SK-N-SH (cell line): ENCODE measurements at regions not wholly inside any gene's neighbourhood (a gene's known extent, or its start where the extent isn't known, plus 50 kb on each side); places are given as distances from the start of the nearest gene placed in this dataset.
"Not testable (repeated sequence)": the region's sequence is repeated elsewhere in the genome, so short reads cannot be mapped to it uniquely, and the experiment has no call there.

ENCODE experiments used
- RCOR1 ChIP-seq: fragments of 150-350 bp; IDR thresholded peaks from 2 replicates; pipeline ENCODE4 v1.6.1; 2017; ENCODE audit warnings: antibody characterized with exemption, low read length
- RXRA ChIP-seq: IDR thresholded peaks from 2 replicates; pipeline ENCODE4 v1.4.0; 2012; ENCODE audit warnings: low read depth, mild to moderate bottlenecking, borderline replicate concordance
- TAF1 ChIP-seq: IDR thresholded peaks from 2 replicates; pipeline ENCODE4 v1.6.1; 2012; ENCODE audit warnings: low read depth, mild to moderate bottlenecking, low read length, moderate library complexity, borderline replicate concordance
- TEAD4 ChIP-seq: IDR thresholded peaks from 2 replicates; pipeline ENCODE4 v1.4.0; 2012; ENCODE audit warnings: mild to moderate bottlenecking, borderline replicate concordance; ENCODE audit not compliant: insufficient read depth
- TF ChIP-seq, protein P1 (sequence below): fragments of 200-600 bp; sonication (generic); IDR thresholded peaks from 2 replicates; pipeline ENCODE4 v1.6.1; 2017; ENCODE audit warnings: antibody characterized with exemption, mild to moderate bottlenecking, moderate library complexity

DNA sequence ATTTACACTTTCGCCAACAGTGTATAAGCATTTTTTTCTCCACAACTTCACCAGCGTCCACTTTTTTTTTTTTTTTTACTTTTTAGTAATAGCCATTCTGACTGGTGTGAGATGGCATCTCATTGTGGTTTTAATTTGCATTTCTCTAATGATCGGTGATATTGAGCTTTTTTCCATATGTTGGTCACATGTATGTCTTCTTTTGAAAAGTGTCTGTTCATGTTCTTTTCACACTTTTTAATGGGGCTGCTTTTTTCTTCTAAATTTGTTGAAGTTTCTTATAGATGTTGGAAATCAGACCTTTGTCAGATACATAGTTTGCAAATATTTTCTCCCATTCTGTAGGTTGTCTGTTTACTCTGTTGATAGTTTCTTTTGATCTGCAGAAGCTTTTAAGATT is 177.2 kb downstream of the SOD2 start:
- TF ChIP-seq RCOR1, TAF1, TEAD4, RXRA: not testable (repeated sequence)
- TF ChIP-seq, protein P1, sequence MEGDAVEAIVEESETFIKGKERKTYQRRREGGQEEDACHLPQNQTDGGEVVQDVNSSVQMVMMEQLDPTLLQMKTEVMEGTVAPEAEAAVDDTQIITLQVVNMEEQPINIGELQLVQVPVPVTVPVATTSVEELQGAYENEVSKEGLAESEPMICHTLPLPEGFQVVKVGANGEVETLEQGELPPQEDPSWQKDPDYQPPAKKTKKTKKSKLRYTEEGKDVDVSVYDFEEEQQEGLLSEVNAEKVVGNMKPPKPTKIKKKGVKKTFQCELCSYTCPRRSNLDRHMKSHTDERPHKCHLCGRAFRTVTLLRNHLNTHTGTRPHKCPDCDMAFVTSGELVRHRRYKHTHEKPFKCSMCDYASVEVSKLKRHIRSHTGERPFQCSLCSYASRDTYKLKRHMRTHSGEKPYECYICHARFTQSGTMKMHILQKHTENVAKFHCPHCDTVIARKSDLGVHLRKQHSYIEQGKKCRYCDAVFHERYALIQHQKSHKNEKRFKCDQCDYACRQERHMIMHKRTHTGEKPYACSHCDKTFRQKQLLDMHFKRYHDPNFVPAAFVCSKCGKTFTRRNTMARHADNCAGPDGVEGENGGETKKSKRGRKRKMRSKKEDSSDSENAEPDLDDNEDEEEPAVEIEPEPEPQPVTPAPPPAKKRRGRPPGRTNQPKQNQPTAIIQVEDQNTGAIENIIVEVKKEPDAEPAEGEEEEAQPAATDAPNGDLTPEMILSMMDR: not testable (repeated sequence)
